Fibroblast of skin of back (primary cell): ENCODE measurements at regions not wholly inside any gene's neighbourhood (a gene's known extent, or its start where the extent isn't known, plus 50 kb on each side); places are given as distances from the start of the nearest gene placed in this dataset.

ENCODE experiments used
- DNase-seq: peaks from one replicate; pipeline ENCODE4 v3.0.0-alpha.2; 2013

- no peak for DNase-seq
Observed at GRCh38 chr12:127254420-127254955, 1012.5 kb upstream of the TMEM132C start.

GRCh38 chr12:127257366-127257935 is 1009.5 kb upstream of the TMEM132C start:
- DNase-seq = peak; percentile 78

GRCh38 chr12:127260531-127260930 is 1006.4 kb upstream of the TMEM132C start:
- DNase-seq = peak; percentile 86

GRCh38 chr12:127260999-127261398 is 1006.0 kb upstream of the TMEM132C start:
- DNase-seq = peak; percentile 41

GRCh38 chr12:127262615-127263014 is 1004.4 kb upstream of the TMEM132C start:
- no peak for DNase-seq

GRCh38 chr12:127263621-127264020 is 1003.3 kb upstream of the TMEM132C start:
- peak; percentile 64 for DNase-seq

- no peak for DNase-seq
Observed at GRCh38 chr12:127267128-127267527, 999.8 kb upstream of the TMEM132C start.

GRCh38 chr12:127268213-127268612 is 998.8 kb upstream of the TMEM132C start:
- no peak for DNase-seq

GRCh38 chr12:127268706-127269425 is 998.1 kb upstream of the TMEM132C start:
- no peak for DNase-seq

GRCh38 chr12:127270193-127270592 is 996.8 kb upstream of the TMEM132C start:
- peak; percentile 79 for DNase-seq

GRCh38 chr12:127271776-127272175 is 995.2 kb upstream of the TMEM132C start:
- DNase-seq = no peak

GRCh38 chr12:127272864-127273263 is 994.1 kb upstream of the TMEM132C start:
- DNase-seq = peak; percentile 97

- peak; percentile 75 for DNase-seq
Observed at GRCh38 chr12:127273626-127274025, 993.3 kb upstream of the TMEM132C start.

- DNase-seq = no peak
Observed at GRCh38 chr12:127275416-127275815, 991.6 kb upstream of the TMEM132C start.

- DNase-seq = no peak
Observed at GRCh38 chr12:127277882-127278281, 989.1 kb upstream of the TMEM132C start.

- no peak for DNase-seq
Observed at GRCh38 chr12:127278351-127278750, 988.6 kb upstream of the TMEM132C start.

- DNase-seq = no peak
Observed at GRCh38 chr12:127280393-127281275, 986.3 kb upstream of the TMEM132C start.

- no peak for DNase-seq
Observed at GRCh38 chr12:127282786-127283565, 984.0 kb upstream of the TMEM132C start.

GRCh38 chr12:127284021-127284420 is 982.9 kb upstream of the TMEM132C start:
- peak; percentile 78 for DNase-seq

- DNase-seq = peak; percentile 97
Observed at GRCh38 chr12:127284870-127285431, 982.0 kb upstream of the TMEM132C start.

GRCh38 chr12:127286281-127286680 is 980.7 kb upstream of the TMEM132C start:
- DNase-seq = no peak

GRCh38 chr12:127287256-127287655 is 979.7 kb upstream of the TMEM132C start:
- no peak for DNase-seq
